Ovary (tissue), 7 donors: ENCODE measurements at regions not wholly inside any gene's neighbourhood (a gene's known extent, or its start where the extent isn't known, plus 50 kb on each side); places are given as distances from the start of the nearest gene placed in this dataset.

Experiments
- DNase-seq, 5 donors: peaks; one replicate each; pipeline ENCODE4 v3.0.0-alpha.2; 2019 to 2020
- H3K27ac ChIP-seq, 2 donors: fragments of 200-600 bp; one replicate each; pipeline versions ENCODE4 v1.5.1 to v1.8.0; 2019 to 2022
- H3K27me3 ChIP-seq: fragments of 200-600 bp; one replicate; pipeline ENCODE4 v1.8.0; 2022
- H3K36me3 ChIP-seq: fragments of 200-600 bp; sonication (generic); one replicate; pipeline ENCODE4 v1.5.1; 2019
- H3K4me1 ChIP-seq: one replicate; pipeline ENCODE4 v1.8.1; 2013; ENCODE audit warnings: mild to moderate bottlenecking, moderate library complexity; ENCODE audit not compliant: insufficient read depth
- H3K4me3 ChIP-seq: fragments of 200-600 bp; sonication (generic); one replicate; pipeline ENCODE4 v1.5.1; 2017
- H3K9me3 ChIP-seq, 2 donors: fragments of 200-600 bp in 1 of 2; sonication (generic) in 1 of 2; one replicate each; pipeline versions ENCODE4 v1.5.1 to v1.8.1; 2013 to 2019; ENCODE audit warnings: mild to moderate bottlenecking in 1 of 2, moderate library complexity in 1 of 2
- CTCF ChIP-seq, 3 donors: fragments of 450-650 bp in 2 of 3; fragments of 200-600 bp in 1 of 3; IDR thresholded peaks; one replicate each; pipeline versions ENCODE4 v1.5.1 to v1.8.0; 2016 to 2022; ENCODE audit warnings: antibody characterized with exemption in 3 of 3, mild to moderate bottlenecking in 1 of 3
- EP300 ChIP-seq: sonication (generic); formaldehyde crosslinking; IDR thresholded peaks from one replicate; pipeline ENCODE4 v1.6.1; 2017; ENCODE audit warnings: antibody characterized with exemption
- POLR2A ChIP-seq: fragments of 450-650 bp; IDR thresholded peaks from one replicate; pipeline ENCODE4 v1.6.1; 2017; ENCODE audit warnings: antibody characterized with exemption, mild to moderate bottlenecking, moderate library complexity
- WGBS, 3 donors: extraction: QIAGEN DNeasy Blood & Tissue Kit in 1 of 3; methylation state at CpG; one replicate each; pipeline versions ENCODE4 v1.1.5 to v1.1.7; 2013 to 2017; 5-methylcytosine and 5-hydroxymethylcytosine counted together
- intact Hi-C, 4 donors: fragments of 100-400 bp; cut with DNase I; formaldehyde crosslinking; loops; one replicate each; pipeline versions ENCODE4 v1.11.0 to v1.15.1; 2022 to 2023
- donor health status: DM: no; HTN: no; CAD: no; lungs with moderate emphysema.
- donor health status: DM: no; HTN: no; CAD: no.
- donor health status: Bipolar disorder and iron deficiency.
- donor health status: DM: no; HTN: no; CAD: no.
- donor health status: DM: yes; HTN: yes; CAD: no.

- H3K27me3 ChIP-seq = no peaks in the 10 kb centered on the region
- no peaks in the 10 kb centered on the region for H3K9me3 ChIP-seq
- DNase-seq = no peak
- 91 to 92% (median 91%) methylated on average over 9 of the region's 9 CpGs for WGBS, 3 donors
- no peak overlapping the region for H3K4me3 ChIP-seq
- H3K4me1 ChIP-seq = peaks cover 8% of the 10 kb centered on the region
- no peak overlapping the region for H3K27ac ChIP-seq
- TF ChIP-seq EP300 = no peak
- TF ChIP-seq POLR2A = no peak
- TF ChIP-seq CTCF (IDR thresholded peaks at IDR 0.05) = no peak
- intact Hi-C loops = loop anchor here in 2 of 4 donors (5.0 to 10.0 kb wide), 2 partner anchors 115 to 222 kb away; partner anchors contain the start of gene CABLES1 (in 1 of the 2)
- no peaks in the 10 kb centered on the region for H3K36me3 ChIP-seq
These were observed 93.7 kb upstream of the RIOK3 start for GRCh38 chr18:23359421-23359820.

GRCh38 chr18:23363865-23364570 is 89.1 kb upstream of the RIOK3 start:
- 93 to 98% (median 96%) methylated on average over 6 of the region's 6 CpGs for WGBS, 3 donors
- no peaks in the 10 kb centered on the region for H3K4me1 ChIP-seq
- no peaks in the 10 kb centered on the region for H3K36me3 ChIP-seq
- TF ChIP-seq EP300 (no peak), POLR2A (no peak), CTCF (IDR thresholded peaks at IDR 0.05) (no peak)
- H3K27ac ChIP-seq = no peak overlapping the region
- intact Hi-C loops = no loop called here
- no peaks in the 10 kb centered on the region for H3K27me3 ChIP-seq
- H3K9me3 ChIP-seq = no peaks in the 10 kb centered on the region
- DNase-seq = no peak
- H3K4me3 ChIP-seq = no peak overlapping the region

- no peak for TF ChIP-seq EP300
- no peak for TF ChIP-seq CTCF (IDR thresholded peaks at IDR 0.05)
- TF ChIP-seq POLR2A = no peak
- no peak for DNase-seq
- Histone ChIP-seq H3K4me1 (no peaks in the 10 kb centered on the region), H3K4me3 (no peak overlapping the region), H3K27me3 (no peaks in the 10 kb centered on the region), H3K9me3 (no peaks in the 10 kb centered on the region), H3K27ac (no peak overlapping the region), H3K36me3 (no peaks in the 10 kb centered on the region)
- intact Hi-C loops = no loop called here
- 32 to 39% (median 34%) methylated on average over 2 of the region's 2 CpGs for WGBS, 3 donors
These were observed 87.5 kb upstream of the RIOK3 start for GRCh38 chr18:23365602-23366001.

GRCh38 chr18:23369266-23369665 is 83.8 kb upstream of the RIOK3 start:
- Histone ChIP-seq H3K27me3 (no peaks in the 10 kb centered on the region), H3K36me3 (no peaks in the 10 kb centered on the region), H3K4me3 (no peak overlapping the region), H3K27ac (no peak overlapping the region), H3K9me3 (no peaks in the 10 kb centered on the region), H3K4me1 (no peaks in the 10 kb centered on the region)
- TF ChIP-seq EP300 = no peak
- WGBS, 3 donors = 87 to 92% (median 90%) methylated on average over 3 of the region's 3 CpGs
- intact Hi-C loops = no loop called here
- no peak for DNase-seq

GRCh38 chr18:23373570-23373969 is 79.5 kb upstream of the RIOK3 start:
- Histone ChIP-seq H3K36me3 (no peaks in the 10 kb centered on the region), H3K27ac (no peak overlapping the region), H3K27me3 (no peaks in the 10 kb centered on the region), H3K4me1 (no peaks in the 10 kb centered on the region), H3K9me3 (no peaks in the 10 kb centered on the region), H3K4me3 (no peak overlapping the region)
- 92 to 98% (median 98%) methylated on average over 3 of the region's 3 CpGs for WGBS, 3 donors
- no peak for TF ChIP-seq POLR2A
- no peak for TF ChIP-seq EP300
- no peak for TF ChIP-seq CTCF (IDR thresholded peaks at IDR 0.05)
- intact Hi-C loops = no loop called here
- no peak for DNase-seq
